Neutrophil (primary cell): ENCODE measurements at regions not wholly inside any gene's neighbourhood (a gene's known extent, or its start where the extent isn't known, plus 50 kb on each side); places are given as distances from the start of the nearest gene placed in this dataset.

Source experiments
- H3K27ac ChIP-seq: fragments of 200-600 bp; sonication (generic); 2 replicates; pipeline ENCODE4 v1.5.1; 2016; ENCODE audit warnings: mild to moderate bottlenecking, moderate library complexity
- H3K27me3 ChIP-seq: fragments of 200-600 bp; sonication (generic); 2 replicates; pipeline ENCODE4 v1.6.0; 2016; ENCODE audit warnings: mild to moderate bottlenecking
- H3K36me3 ChIP-seq: fragments of 200-600 bp; sonication (generic); 2 replicates; pipeline ENCODE4 v1.5.1; 2017
- H3K4me1 ChIP-seq, 2 experiments: fragments of 200-600 bp in 1 of 2; sonication (generic) in 1 of 2; 1 replicate in 1 of 2; 2 replicates in 1 of 2; pipeline versions ENCODE4 v1.5.1 to v1.6.1; 2013 to 2016; ENCODE audit warnings: low read depth in 1 of 2, low read length in 1 of 2, mild to moderate bottlenecking in 1 of 2, moderate library complexity in 1 of 2; ENCODE audit not compliant: control insufficient read depth in 1 of 2, insufficient read depth in 1 of 2
- H3K4me3 ChIP-seq, 2 experiments: fragments of 200-600 bp in 1 of 2; sonication (generic) in 1 of 2; 1 replicate in 1 of 2; 2 replicates in 1 of 2; pipeline ENCODE4 v1.5.1; 2013 to 2016; ENCODE audit warnings: low read depth in 1 of 2, low read length in 1 of 2, mild to moderate bottlenecking in 1 of 2, moderate library complexity in 1 of 2
- H3K9me3 ChIP-seq: fragments of 200-600 bp; sonication (generic); 2 replicates; pipeline ENCODE4 v1.5.1; 2016
- TF ChIP-seq, protein P1 (sequence below): fragments of 200-600 bp; sonication (generic); IDR thresholded peaks from 2 replicates; pipeline ENCODE4 v1.5.1; 2016; ENCODE audit warnings: antibody characterized with exemption

DNA sequence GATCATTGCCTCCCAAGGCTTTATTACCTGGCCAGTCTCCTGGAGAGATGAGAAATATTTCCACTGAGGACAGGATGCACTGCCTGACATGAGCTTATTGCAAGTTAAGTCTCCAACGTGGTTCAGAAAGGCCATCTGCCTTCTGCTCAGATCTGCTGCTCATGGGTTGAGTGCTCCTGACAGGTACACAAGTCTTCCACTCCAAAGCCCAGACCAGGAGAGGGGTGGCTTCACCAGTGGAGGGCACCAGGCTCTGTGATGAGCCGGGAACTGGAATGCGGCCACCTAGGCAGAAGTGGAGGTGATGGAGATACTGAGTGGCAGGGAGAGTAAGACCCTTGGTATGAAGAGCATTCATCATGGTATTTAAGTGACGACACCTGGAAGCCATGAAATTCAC lies 79.5 kb upstream of the IRF2 start:
- no peak overlapping the region for H3K27ac ChIP-seq
- H3K9me3 ChIP-seq = no peaks in the 10 kb centered on the region
- no peaks in the 10 kb centered on the region for H3K36me3 ChIP-seq
- H3K27me3 ChIP-seq = no peaks in the 10 kb centered on the region
- no peak overlapping the region for H3K4me3 ChIP-seq
- no peaks in the 10 kb centered on the region for H3K4me1 ChIP-seq
- TF ChIP-seq, protein P1, sequence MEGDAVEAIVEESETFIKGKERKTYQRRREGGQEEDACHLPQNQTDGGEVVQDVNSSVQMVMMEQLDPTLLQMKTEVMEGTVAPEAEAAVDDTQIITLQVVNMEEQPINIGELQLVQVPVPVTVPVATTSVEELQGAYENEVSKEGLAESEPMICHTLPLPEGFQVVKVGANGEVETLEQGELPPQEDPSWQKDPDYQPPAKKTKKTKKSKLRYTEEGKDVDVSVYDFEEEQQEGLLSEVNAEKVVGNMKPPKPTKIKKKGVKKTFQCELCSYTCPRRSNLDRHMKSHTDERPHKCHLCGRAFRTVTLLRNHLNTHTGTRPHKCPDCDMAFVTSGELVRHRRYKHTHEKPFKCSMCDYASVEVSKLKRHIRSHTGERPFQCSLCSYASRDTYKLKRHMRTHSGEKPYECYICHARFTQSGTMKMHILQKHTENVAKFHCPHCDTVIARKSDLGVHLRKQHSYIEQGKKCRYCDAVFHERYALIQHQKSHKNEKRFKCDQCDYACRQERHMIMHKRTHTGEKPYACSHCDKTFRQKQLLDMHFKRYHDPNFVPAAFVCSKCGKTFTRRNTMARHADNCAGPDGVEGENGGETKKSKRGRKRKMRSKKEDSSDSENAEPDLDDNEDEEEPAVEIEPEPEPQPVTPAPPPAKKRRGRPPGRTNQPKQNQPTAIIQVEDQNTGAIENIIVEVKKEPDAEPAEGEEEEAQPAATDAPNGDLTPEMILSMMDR = no peak

DNA sequence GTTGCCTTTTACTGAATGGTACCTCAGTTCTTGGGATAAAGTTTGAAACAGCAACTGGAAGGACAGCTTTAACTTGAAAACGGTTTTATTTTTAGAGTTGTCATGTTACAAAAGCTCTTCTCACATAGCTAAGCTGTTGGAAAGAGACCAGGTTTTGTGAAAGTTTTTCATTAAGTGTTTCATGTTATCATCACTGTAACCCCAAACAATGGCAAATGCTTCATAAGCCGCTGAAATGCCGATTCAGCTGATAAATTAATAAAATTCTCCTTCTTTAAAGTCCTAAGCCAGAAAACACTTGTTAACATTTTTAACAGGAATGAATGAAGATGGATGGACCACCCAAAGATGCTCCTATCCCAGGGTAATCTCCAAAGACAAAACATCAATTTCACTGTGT lies 76.1 kb upstream of the IRF2 start:
- H3K27ac ChIP-seq = no peak overlapping the region
- H3K4me3 ChIP-seq = no peak overlapping the region
- H3K36me3 ChIP-seq = no peaks in the 10 kb centered on the region
- H3K4me1 ChIP-seq = peaks cover 0 to 3% of the 10 kb centered on the region in 2 experiments
- no peaks in the 10 kb centered on the region for H3K9me3 ChIP-seq
- no peaks in the 10 kb centered on the region for H3K27me3 ChIP-seq
- TF ChIP-seq, protein P1 = no peak

DNA sequence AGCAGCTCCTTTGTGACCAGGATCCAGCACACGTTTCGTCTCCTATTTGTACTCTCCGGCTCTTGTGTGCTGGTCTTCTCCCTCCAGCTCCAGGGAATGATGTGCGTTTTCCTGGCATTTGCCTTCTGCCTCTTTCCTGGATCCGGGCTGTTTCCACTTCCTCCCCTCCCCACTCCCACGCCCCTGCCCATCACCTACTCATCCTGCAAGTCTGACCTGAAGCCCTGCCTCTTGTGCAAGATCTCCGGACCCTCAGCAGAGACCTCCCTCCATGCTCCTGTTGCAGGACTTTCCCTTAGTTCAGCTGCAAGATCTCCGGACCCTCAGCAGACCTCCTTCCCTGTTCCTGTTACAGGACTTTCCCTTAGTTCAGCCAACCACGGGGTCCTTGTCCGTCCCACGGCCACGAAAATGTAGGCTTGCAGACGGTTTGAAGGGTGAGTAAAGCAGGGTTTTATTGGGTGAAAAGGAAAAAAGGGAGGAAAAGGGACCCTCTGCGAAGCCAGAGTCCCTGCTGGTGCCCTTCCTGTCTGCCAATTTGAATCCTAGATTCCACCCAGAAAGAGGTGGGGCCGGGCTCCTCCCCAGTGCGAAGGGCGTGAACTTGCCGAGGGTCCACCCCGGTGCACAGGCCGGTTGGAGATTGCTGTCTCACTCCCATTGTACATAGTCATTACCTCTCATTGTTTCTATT lies 74.4 kb upstream of the IRF2 start:
- H3K27me3 ChIP-seq = no peaks in the 10 kb centered on the region
- H3K27ac ChIP-seq = no peak overlapping the region
- no peaks in the 10 kb centered on the region for H3K9me3 ChIP-seq
- peaks cover 0 to 3% of the 10 kb centered on the region in 2 experiments for H3K4me1 ChIP-seq
- no peaks in the 10 kb centered on the region for H3K36me3 ChIP-seq
- no peak overlapping the region for H3K4me3 ChIP-seq
- TF ChIP-seq, protein P1 = no peak

DNA sequence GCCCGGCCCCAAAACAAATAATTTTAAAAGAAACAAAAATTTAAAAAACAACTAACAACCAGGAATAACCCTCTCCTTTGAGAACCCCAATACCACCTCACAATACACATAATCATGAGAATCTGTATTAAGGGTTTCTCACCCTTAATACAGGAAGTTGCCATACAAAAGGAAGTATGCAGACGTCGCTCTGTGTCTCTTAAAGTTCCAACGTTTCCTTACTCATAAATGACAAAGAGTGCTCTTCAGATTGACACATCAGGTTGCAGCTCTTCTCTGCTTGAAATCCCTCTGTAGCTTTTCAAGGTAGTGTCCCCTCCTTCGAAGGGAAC lies 73.9 kb upstream of the IRF2 start:
- Histone ChIP-seq H3K36me3 (no peaks in the 10 kb centered on the region), H3K4me1 (peaks cover 0 to 3% of the 10 kb centered on the region in 2 experiments), H3K27me3 (no peaks in the 10 kb centered on the region), H3K9me3 (no peaks in the 10 kb centered on the region), H3K4me3 (no peak overlapping the region), H3K27ac (no peak overlapping the region)
- TF ChIP-seq, protein P1 = no peak

DNA sequence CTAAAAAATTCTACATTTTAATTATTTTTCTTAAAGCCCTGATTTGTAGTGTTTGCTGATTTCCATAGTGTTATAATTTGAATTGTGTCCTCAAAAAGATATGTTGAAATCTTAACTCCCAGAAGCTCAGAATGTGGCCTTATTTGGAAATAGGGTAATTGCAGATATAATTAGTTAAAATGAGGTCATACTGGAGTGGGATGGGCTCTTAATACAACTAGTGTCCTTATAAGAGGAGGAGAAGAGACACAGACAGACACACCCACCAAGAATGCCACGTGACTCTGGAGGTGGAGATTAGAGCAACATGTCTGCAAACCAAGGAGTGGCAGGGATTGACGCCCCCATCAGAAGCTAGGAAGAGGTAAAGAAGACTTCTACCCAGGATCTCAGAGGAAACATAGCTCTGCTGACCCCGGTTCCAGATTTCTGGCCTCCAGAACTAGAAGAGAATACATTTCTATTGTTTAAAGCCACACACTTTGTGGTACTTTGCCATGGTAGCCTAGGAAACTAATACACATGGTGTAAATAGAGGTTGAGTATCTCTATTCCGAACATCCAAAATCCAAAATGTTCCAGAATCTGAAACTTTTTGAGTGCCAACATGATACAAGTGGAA lies 70.5 kb upstream of the IRF2 start:
- peaks cover 0 to 3% of the 10 kb centered on the region in 2 experiments for H3K4me1 ChIP-seq
- no peak overlapping the region for H3K4me3 ChIP-seq
- TF ChIP-seq, protein P1 = no peak
- no peaks in the 10 kb centered on the region for H3K9me3 ChIP-seq
- no peaks in the 10 kb centered on the region for H3K36me3 ChIP-seq
- H3K27me3 ChIP-seq = no peaks in the 10 kb centered on the region
- H3K27ac ChIP-seq = no peak overlapping the region
